T-helper 17 cell (primary cell): ENCODE measurements at regions not wholly inside any gene's neighbourhood (a gene's known extent, or its start where the extent isn't known, plus 50 kb on each side); places are given as distances from the start of the nearest gene placed in this dataset.

ENCODE experiments used
- ATAC-seq: fragments of 150-1000 bp; cut with Tn5 transposase; 2 replicates; pipeline ENCODE4 v1.10.0; 2021; ENCODE audit warnings: mild to moderate bottlenecking, moderate library complexity
- DNase-seq, 3 donors: peaks; one replicate each; pipeline versions ENCODE4 v3.0.0 to v3.0.0-alpha.2; 2020 to 2021
- H3K9me3 ChIP-seq: one replicate; pipeline ENCODE4 v1.7.0; 2013; ENCODE audit warnings: low read length, mild to moderate bottlenecking; ENCODE audit not compliant: control insufficient read depth, poor library complexity, severe bottlenecking
- H3K27ac Mint-ChIP-seq: one replicate; pipeline ENCODE4 v1.8.0; 2022; ENCODE audit warnings: mild to moderate bottlenecking, moderate library complexity, mixed read lengths
- H3K27me3 Mint-ChIP-seq: one replicate; pipeline ENCODE4 v1.8.0; 2022; ENCODE audit warnings: mixed read lengths
- H3K36me3 Mint-ChIP-seq: one replicate; pipeline ENCODE4 v1.8.0; 2022; ENCODE audit warnings: low read depth, mixed read lengths
- H3K4me1 Mint-ChIP-seq: one replicate; pipeline ENCODE4 v1.8.0; 2022; ENCODE audit warnings: mild to moderate bottlenecking, mixed read lengths
- H3K4me3 Mint-ChIP-seq: one replicate; pipeline ENCODE4 v1.8.0; 2022; ENCODE audit warnings: mild to moderate bottlenecking, moderate library complexity, mixed read lengths

DNA sequence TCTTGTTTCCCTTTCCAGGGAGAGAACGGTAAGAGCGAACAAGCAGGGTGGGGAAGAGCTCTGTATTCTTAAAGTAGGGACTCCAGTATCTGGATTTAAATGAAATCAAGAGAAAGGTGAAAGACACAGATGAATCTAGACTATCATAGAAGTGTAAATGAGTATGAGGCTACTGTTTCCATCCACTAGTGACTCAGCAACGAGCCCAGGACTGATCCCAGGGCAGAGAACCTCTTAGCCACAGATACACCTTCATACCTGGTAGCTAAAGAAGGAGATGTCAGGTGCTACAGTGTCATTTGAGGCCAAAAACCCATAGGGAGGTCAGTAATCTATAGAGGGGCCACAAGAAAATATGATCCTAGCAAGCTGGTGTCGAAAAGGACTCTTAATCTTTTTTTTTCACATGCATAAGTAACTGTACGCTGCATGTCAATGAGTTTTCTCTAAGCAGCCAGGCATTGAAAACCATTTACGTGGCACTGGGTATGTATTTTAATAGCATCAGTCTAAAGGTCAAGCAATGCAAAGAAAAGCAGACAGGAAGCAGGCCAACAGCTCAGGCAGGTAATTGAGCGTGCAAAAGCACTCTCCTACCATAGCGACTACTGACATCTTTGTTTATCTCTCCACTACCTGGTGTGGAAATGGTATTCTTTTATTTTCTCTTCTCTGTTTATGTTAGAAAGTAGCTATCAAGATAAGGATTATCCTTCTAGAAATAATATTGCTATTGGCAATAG is 91.5 kb upstream of the EGR2 start:
- H3K27ac Mint-ChIP-seq: no peak overlapping the region
- H3K9me3 ChIP-seq: no peaks in the 10 kb centered on the region
- H3K4me3 Mint-ChIP-seq: no peak overlapping the region
- DNase-seq (no peak), ATAC-seq (no peak)
- no peaks in the 10 kb centered on the region for H3K4me1 Mint-ChIP-seq
- no peaks in the 10 kb centered on the region for H3K36me3 Mint-ChIP-seq
- H3K27me3 Mint-ChIP-seq: peaks cover 39% of the 10 kb centered on the region

DNA sequence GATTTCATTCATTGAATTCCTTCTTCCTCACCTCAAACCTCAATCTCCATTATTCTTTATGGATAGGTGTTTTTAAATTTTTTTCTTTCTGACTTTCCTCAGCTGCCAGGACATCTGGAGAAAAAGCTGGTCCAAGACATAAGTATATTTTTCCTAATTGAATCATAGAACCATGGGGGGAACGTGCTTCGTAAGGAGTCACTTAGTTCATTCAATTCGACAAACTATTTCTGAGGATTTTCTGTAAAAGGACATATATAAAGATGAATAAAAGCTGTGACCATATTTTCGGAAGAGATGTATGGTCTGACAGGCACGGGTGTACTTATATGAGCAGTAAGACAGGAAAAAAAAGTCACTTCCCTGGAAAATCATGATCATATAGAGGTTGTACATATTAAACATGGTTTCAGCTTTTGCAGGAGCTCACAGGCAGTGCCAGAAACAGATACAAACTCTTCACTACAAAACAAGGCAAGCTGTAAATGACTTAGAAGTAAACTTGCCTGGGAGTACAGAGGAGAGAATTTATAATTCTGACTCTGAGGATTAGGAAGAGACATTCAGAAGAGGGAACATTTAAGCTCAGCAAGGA is 88.2 kb upstream of the EGR2 start:
- Mint-ChIP-seq H3K4me3 (no peak overlapping the region), H3K4me1 (no peaks in the 10 kb centered on the region), H3K27me3 (peaks cover 24% of the 10 kb centered on the region), H3K36me3 (no peaks in the 10 kb centered on the region), H3K27ac (no peak overlapping the region)
- H3K9me3 ChIP-seq: no peaks in the 10 kb centered on the region
- no peak for ATAC-seq
- DNase-seq: no peak

DNA sequence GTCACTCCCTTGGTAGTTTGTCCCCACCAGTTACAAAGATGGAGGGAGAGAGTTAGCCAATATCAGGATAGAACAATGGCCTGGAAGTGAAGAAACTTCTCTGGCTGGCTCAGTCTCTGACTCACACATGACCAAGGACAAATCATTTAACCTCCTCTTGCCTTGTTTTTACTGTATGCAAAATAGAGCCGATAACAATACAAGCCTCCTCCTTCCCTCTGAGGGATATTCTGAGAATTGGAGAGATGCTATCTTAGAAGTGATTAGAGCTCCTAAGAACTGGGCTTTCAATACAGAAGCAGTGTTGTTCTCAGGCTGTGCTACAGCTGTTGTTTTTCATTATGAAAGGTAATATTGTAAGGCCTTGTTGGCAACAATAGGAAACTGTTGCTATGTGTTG is 87.7 kb upstream of the EGR2 start:
- H3K4me3 Mint-ChIP-seq: no peak overlapping the region
- no peaks in the 10 kb centered on the region for H3K4me1 Mint-ChIP-seq
- ATAC-seq (no peak), DNase-seq (no peak)
- peaks cover 24% of the 10 kb centered on the region for H3K27me3 Mint-ChIP-seq
- H3K36me3 Mint-ChIP-seq: no peaks in the 10 kb centered on the region
- H3K27ac Mint-ChIP-seq: no peak overlapping the region
- H3K9me3 ChIP-seq: no peaks in the 10 kb centered on the region

DNA sequence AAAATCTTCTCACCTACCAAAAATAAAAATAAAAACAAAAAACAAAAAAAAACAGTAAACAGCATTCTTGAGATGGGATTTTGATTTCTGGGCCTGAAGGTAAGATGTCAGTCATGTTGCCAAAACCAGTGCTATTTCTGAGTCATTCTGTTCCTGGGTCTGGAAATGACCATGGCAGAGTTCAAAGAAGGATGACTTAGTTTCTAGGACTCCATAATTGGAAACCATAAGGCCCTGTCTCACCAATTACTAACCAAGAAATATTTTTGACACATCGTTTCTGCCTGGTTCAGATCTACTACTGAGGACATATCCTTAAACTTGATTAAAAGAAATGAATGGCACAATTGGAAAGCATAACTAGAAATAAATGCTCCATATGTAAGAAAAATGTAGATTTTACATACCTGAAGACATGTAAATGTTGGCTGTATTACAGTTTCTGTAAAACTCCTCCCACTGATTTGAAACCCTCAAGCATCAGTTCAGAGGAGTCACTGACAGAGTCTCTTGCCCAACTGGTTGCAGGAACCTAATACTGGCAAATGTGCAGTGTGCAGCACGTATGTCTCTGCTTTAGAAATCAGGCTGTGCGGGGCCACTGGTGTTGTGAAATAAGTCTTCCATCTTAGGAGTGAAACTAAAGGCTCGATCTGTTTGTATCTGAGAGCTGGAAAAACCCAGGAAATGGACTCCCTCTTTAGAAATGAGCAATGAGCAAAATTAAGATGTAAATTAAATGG is 84.8 kb upstream of the EGR2 start:
- no peak for ATAC-seq
- no peak overlapping the region for H3K27ac Mint-ChIP-seq
- H3K36me3 Mint-ChIP-seq: no peaks in the 10 kb centered on the region
- peaks cover 13% of the 10 kb centered on the region for H3K27me3 Mint-ChIP-seq
- H3K9me3 ChIP-seq: no peaks in the 10 kb centered on the region
- H3K4me3 Mint-ChIP-seq: no peak overlapping the region
- DNase-seq: no peak
- no peaks in the 10 kb centered on the region for H3K4me1 Mint-ChIP-seq

DNA sequence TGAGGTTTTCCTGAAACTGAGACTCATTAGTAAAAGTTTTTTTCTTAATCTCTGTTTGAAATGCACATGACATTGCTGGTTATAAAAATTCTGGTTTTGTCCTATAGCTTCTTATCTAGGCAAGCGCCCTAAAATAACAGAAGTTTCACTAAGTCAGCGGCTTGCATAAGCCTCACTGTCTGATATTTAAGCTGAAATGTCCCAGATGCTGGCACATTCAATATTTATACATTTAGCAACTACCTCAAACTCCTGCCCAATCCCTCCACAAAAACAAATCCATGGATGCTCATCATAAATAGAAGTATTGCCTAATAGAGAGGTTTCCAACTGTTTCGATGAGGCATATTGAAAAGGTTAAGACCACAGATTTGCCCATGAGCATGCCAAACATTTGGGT is 83.1 kb upstream of the EGR2 start:
- Mint-ChIP-seq H3K27ac (no peak overlapping the region), H3K4me3 (no peak overlapping the region), H3K4me1 (no peaks in the 10 kb centered on the region), H3K27me3 (peaks cover 8% of the 10 kb centered on the region), H3K36me3 (no peaks in the 10 kb centered on the region)
- ATAC-seq (no peak), DNase-seq (no peak)
- H3K9me3 ChIP-seq: no peaks in the 10 kb centered on the region

DNA sequence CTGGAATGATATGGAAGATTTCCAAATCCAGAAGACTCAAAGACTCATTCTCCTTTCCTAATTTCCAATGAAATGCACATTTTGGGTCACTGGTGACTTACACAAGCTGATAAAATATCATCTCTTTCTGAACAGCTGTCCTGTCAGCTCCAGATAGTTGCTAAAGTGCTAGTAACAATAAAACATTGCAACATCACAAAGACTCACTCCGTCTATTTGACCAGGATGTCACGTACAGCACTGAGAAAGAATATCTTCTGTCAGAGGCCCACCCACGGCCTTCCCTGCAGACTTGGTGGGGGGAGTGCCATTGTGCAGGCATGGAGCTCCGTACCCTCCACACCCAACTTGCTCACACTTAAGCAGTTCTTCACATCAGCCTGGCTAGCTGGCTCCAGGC is 78.9 kb upstream of the EGR2 start:
- no peaks in the 10 kb centered on the region for H3K4me1 Mint-ChIP-seq
- ATAC-seq (no peak), DNase-seq (no peak)
- no peak overlapping the region for H3K4me3 Mint-ChIP-seq
- H3K9me3 ChIP-seq: no peaks in the 10 kb centered on the region
- no peak overlapping the region for H3K27ac Mint-ChIP-seq
- H3K36me3 Mint-ChIP-seq: no peaks in the 10 kb centered on the region
- peaks cover 20% of the 10 kb centered on the region for H3K27me3 Mint-ChIP-seq

DNA sequence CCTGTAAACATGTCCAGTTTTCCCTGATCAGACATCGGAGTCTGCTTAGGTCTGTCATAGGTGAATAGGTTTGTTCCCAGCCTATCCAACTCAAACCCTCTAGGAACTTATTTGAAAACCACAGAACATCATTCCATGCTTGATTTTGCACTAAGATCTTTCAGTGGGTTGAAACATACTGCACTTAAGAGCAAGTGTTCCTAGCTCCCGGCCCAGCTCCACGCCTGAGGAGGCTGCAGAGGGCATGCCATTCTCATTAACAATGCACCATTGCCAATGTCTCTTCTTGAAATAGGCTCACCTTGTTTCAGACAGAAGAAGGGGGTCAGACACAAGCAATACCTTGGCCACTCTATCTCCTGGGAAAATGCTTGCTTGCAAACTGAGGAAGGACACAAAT is 78.0 kb upstream of the EGR2 start:
- Mint-ChIP-seq H3K4me1 (no peaks in the 10 kb centered on the region), H3K4me3 (no peak overlapping the region), H3K36me3 (no peaks in the 10 kb centered on the region), H3K27me3 (peaks cover 22% of the 10 kb centered on the region), H3K27ac (no peak overlapping the region)
- DNase-seq: no peak
- no peak for ATAC-seq
- no peaks in the 10 kb centered on the region for H3K9me3 ChIP-seq

DNA sequence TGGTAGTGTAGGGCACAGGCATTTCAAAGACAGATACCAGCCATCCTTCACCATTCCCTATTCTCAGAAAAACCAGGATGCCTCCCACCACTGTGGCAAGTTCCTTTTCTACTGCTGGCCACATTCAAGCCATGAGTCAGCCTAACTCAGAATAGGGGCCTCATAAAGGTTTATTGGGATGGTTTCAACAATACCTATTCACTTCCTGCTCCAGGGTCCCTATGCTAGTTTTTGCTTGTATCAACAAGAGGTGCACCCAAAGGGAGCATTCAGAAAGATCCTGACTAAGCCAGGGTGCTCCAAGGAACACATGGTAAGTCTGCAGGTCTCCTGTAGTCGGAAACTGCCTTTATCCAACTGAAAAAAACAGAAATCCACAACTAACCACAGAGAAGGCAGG is 76.9 kb upstream of the EGR2 start:
- H3K9me3 ChIP-seq: no peaks in the 10 kb centered on the region
- no peaks in the 10 kb centered on the region for H3K36me3 Mint-ChIP-seq
- H3K27ac Mint-ChIP-seq: no peak overlapping the region
- H3K4me1 Mint-ChIP-seq: no peaks in the 10 kb centered on the region
- H3K4me3 Mint-ChIP-seq: no peak overlapping the region
- no peak for ATAC-seq
- DNase-seq: no peak
- peaks cover 29% of the 10 kb centered on the region for H3K27me3 Mint-ChIP-seq

DNA sequence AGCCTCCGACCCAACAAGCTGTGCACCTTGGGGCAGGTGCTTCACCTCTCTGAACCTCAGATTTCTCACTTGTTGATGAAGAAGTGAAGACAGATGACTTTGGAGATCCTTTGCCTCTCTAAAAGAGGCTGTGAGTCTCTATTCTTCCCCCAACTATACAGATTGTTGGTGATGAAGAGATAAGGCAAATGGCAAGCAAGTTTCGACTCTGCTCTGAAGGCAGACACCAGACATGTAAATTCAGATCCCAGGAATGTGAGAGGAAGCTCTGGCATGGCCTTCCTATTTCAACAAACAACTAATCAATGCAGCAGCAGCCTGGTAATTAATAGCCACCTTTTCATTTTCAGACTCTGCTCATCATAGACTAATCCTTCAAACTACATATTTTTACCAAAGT is 74.2 kb upstream of the EGR2 start:
- DNase-seq: no peak
- no peak for ATAC-seq
- H3K9me3 ChIP-seq: no peaks in the 10 kb centered on the region
- Mint-ChIP-seq H3K4me3 (no peak overlapping the region), H3K36me3 (no peaks in the 10 kb centered on the region), H3K4me1 (no peaks in the 10 kb centered on the region), H3K27ac (no peak overlapping the region), H3K27me3 (peaks cover 45% of the 10 kb centered on the region)

DNA sequence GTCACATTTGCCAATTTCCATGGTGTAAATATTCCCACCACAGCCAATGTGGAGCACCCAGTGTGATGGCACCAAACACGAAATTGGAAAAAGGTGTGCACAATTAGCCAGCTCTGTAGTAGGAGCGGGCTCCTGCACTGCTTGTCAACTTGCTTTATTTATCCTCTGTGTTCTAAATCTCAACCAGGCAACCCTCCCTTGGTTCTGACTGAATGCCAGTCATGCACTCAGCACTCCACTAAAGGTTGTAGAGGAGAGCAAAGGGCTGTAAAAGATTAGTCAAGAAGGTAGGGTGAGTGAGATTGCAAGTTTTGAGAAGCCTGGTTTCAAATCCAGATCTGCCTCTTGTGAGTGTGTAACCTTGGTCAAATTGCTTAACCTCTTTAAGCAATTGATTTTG is 71.5 kb upstream of the EGR2 start:
- Mint-ChIP-seq H3K27me3 (peaks cover 68% of the 10 kb centered on the region), H3K36me3 (peaks cover 3% of the 10 kb centered on the region), H3K27ac (no peak overlapping the region), H3K4me3 (no peak overlapping the region), H3K4me1 (no peaks in the 10 kb centered on the region)
- H3K9me3 ChIP-seq: no peaks in the 10 kb centered on the region
- no peak for DNase-seq
- no peak for ATAC-seq

DNA sequence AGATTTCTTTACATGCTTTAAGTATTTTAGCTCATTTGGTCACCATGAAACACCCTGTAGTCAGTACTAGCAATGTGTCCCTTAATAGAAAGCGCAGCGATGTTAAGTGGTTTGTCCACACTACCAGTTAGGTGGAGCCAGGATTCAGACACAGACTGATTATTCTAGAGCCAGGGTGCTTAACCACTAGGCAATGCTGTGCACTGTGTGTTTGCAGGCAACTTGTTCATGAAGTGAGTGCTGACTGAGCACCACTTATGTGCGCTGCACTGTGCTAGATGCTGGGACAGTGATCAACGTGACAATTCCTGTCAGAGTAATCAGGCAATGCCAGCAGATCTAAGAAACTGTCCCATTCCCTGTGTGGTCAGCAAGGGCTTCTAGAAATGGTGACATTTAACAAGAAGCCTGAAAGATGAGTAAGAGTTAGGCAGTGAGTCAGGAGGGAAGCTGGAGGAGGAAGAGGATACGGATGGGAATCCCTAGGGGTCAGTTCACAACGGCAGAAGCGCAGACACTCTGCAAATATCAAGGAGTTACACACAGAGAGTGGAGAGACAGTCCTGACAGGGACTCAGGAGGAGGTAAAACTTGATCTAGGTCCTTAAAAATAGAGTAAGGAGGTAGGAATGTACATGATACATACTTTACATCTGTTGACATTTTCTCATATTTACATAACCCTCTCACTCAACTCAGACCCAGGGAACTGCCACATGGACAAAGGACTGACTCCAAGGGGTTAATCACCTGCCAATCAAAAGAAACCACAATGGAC is 69.7 kb upstream of the EGR2 start:
- H3K9me3 ChIP-seq: no peaks in the 10 kb centered on the region
- Mint-ChIP-seq H3K36me3 (peaks cover 4% of the 10 kb centered on the region), H3K27me3 (peaks cover 74% of the 10 kb centered on the region), H3K4me3 (no peak overlapping the region), H3K27ac (no peak overlapping the region), H3K4me1 (no peaks in the 10 kb centered on the region)
- ATAC-seq (no peak), DNase-seq (no peak)

DNA sequence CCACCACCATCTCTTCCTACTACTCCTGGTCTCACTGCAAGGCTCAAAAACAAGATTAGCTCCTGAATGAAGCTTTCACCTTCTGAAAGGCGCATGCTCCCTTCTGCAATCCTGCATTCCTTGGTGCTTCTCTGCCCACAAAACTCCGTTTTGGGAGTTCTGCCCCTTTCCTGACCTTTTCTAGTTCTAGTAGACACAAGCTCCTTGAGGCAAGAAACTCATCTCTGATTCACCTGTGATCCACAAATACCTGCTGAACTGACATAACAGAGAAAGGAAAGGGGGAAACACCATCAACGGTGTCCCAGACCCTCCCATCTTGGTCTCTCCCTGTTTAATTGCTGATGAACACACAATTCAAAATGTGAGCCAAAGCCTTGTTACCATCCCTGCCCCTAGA is 64.0 kb upstream of the EGR2 start:
- ATAC-seq (no peak), DNase-seq (no peak)
- peaks cover 7% of the 10 kb centered on the region for H3K36me3 Mint-ChIP-seq
- no peak overlapping the region for H3K27ac Mint-ChIP-seq
- H3K4me1 Mint-ChIP-seq: no peaks in the 10 kb centered on the region
- peaks cover 91% of the 10 kb centered on the region for H3K27me3 Mint-ChIP-seq
- no peak overlapping the region for H3K4me3 Mint-ChIP-seq
- no peaks in the 10 kb centered on the region for H3K9me3 ChIP-seq

DNA sequence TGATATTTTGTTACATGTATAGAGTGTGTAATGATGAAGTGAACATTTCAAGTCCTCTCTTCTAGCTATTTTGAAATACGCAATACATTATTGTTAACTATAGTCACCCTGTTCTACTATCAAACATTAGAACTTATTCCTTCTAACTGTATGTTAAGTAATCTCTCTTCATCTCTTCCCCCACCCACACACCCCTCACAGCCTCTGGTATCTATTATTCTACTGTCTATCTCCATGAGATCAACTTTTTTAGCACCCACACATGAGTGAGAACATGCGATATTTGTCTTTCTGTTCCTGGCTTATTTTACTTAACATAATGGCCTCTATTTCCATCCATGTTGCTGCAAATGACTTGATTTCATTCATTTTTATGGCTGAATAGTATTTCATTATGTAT is 57.7 kb upstream of the EGR2 start:
- Mint-ChIP-seq H3K4me1 (no peaks in the 10 kb centered on the region), H3K4me3 (no peak overlapping the region), H3K36me3 (peaks cover 2% of the 10 kb centered on the region), H3K27me3 (peaks cover 41% of the 10 kb centered on the region), H3K27ac (no peak overlapping the region)
- no peak for DNase-seq
- ATAC-seq: no peak
- H3K9me3 ChIP-seq: no peaks in the 10 kb centered on the region
